HG02885 (cell line): ENCODE measurements at regions not wholly inside any gene's neighbourhood (a gene's known extent, or its start where the extent isn't known, plus 50 kb on each side); places are given as distances from the start of the nearest gene placed in this dataset.
A peak's percentile ranks its signal among the peaks of the same experiment; 100 is the strongest.

Experiments
- ATAC-seq: cut with Tn5 transposase; IDR thresholded peaks from one replicate; pipeline ENCODE4 v1.9.1; 2021; ENCODE audit warnings: mild to moderate bottlenecking; ENCODE audit not compliant: unreplicated experiment, poor library complexity

GRCh38 chr18:23383494-23383893 is 69.6 kb upstream of the RIOK3 start:
- no peak for ATAC-seq

- ATAC-seq: peak; percentile 63
Observed at GRCh38 chr18:23384778-23385736, 68.0 kb upstream of the RIOK3 start.

- ATAC-seq: no peak
Observed at GRCh38 chr18:23386317-23386716, 66.8 kb upstream of the RIOK3 start.

GRCh38 chr18:23387265-23387664 is 65.8 kb upstream of the RIOK3 start:
- no peak for ATAC-seq

- ATAC-seq: no peak
Observed at GRCh38 chr18:23388357-23388756, 64.7 kb upstream of the RIOK3 start.

GRCh38 chr18:23391156-23391555 is 61.9 kb upstream of the RIOK3 start:
- ATAC-seq: no peak

- no peak for ATAC-seq
Observed at GRCh38 chr18:23397907-23398306, 55.2 kb upstream of the RIOK3 start.

GRCh38 chr18:23398401-23398800 is 54.7 kb upstream of the RIOK3 start:
- no peak for ATAC-seq

- ATAC-seq: no peak
Observed at GRCh38 chr18:23399067-23399466, 54.0 kb upstream of the RIOK3 start.

- no peak for ATAC-seq
Observed at GRCh38 chr18:23400918-23401317, 52.2 kb upstream of the RIOK3 start.

GRCh38 chr18:23401400-23402347 is 51.4 kb upstream of the RIOK3 start:
- ATAC-seq: no peak
